HL-60 (cell line): ENCODE measurements at regions not wholly inside any gene's neighbourhood (a gene's known extent, or its start where the extent isn't known, plus 50 kb on each side); places are given as distances from the start of the nearest gene placed in this dataset.

ENCODE experiments used
- POLR2AphosphoS5 ChIP-seq: IDR thresholded peaks from 2 replicates; pipeline ENCODE4 v1.6.1; 2012; ENCODE audit warnings: low read depth
- TF ChIP-seq, protein P1 (sequence below): IDR thresholded peaks from one replicate; pipeline ENCODE4 v1.5.1; 2011; ENCODE audit warnings: low read length, control low read depth, inconsistent platforms; ENCODE audit not compliant: insufficient read depth

GRCh38 chr5:120792477-120792876 lies 328.4 kb downstream of the PRR16 start:
- TF ChIP-seq, protein P1, sequence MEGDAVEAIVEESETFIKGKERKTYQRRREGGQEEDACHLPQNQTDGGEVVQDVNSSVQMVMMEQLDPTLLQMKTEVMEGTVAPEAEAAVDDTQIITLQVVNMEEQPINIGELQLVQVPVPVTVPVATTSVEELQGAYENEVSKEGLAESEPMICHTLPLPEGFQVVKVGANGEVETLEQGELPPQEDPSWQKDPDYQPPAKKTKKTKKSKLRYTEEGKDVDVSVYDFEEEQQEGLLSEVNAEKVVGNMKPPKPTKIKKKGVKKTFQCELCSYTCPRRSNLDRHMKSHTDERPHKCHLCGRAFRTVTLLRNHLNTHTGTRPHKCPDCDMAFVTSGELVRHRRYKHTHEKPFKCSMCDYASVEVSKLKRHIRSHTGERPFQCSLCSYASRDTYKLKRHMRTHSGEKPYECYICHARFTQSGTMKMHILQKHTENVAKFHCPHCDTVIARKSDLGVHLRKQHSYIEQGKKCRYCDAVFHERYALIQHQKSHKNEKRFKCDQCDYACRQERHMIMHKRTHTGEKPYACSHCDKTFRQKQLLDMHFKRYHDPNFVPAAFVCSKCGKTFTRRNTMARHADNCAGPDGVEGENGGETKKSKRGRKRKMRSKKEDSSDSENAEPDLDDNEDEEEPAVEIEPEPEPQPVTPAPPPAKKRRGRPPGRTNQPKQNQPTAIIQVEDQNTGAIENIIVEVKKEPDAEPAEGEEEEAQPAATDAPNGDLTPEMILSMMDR = no peak
- no peak for TF ChIP-seq POLR2AphosphoS5
